H9 (cell line): ENCODE measurements at regions not wholly inside any gene's neighbourhood (a gene's known extent, or its start where the extent isn't known, plus 50 kb on each side); places are given as distances from the start of the nearest gene placed in this dataset.

Source experiments
- DNase-seq: peaks from one replicate; pipeline ENCODE4 v3.0.0-alpha.2; 2017
- H2AFZ ChIP-seq: one replicate; pipeline ENCODE4 v1.6.1; 2013; ENCODE audit warnings: mild to moderate bottlenecking, low read length, control low read depth, moderate library complexity
- H2AK5ac ChIP-seq: 2 replicates; pipeline ENCODE4 v1.6.1; 2013; ENCODE audit warnings: low read length, control low read depth, mixed read lengths; ENCODE audit not compliant: insufficient read length
- H2BK120ac ChIP-seq: one replicate; pipeline ENCODE4 v1.6.1; 2013; ENCODE audit warnings: low read depth, mild to moderate bottlenecking, low read length, control low read depth, inconsistent platforms; ENCODE audit not compliant: poor library complexity, severe bottlenecking
- H2BK12ac ChIP-seq: 2 replicates; pipeline ENCODE4 v1.6.1; 2013; ENCODE audit warnings: low read length, control low read depth, mixed read lengths, low read depth; ENCODE audit not compliant: insufficient read length
- H2BK15ac ChIP-seq: 2 replicates; pipeline ENCODE4 v1.6.1; 2013; ENCODE audit warnings: low read depth, low read length, control low read depth
- H2BK20ac ChIP-seq: one replicate; pipeline ENCODE4 v1.6.1; 2013; ENCODE audit warnings: low read depth, mild to moderate bottlenecking, low read length, control low read depth, inconsistent platforms; ENCODE audit not compliant: poor library complexity, severe bottlenecking
- H2BK5ac ChIP-seq: 2 replicates; pipeline ENCODE4 v1.6.1; 2013; ENCODE audit warnings: low read length, control low read depth, mixed read lengths; ENCODE audit not compliant: insufficient read length
- H3K14ac ChIP-seq: 2 replicates; pipeline ENCODE4 v1.6.1; 2013; ENCODE audit warnings: low read length, control low read depth; ENCODE audit not compliant: insufficient read depth
- H3K18ac ChIP-seq: 2 replicates; pipeline ENCODE4 v1.6.1; 2013; ENCODE audit warnings: low read depth, mild to moderate bottlenecking, mixed read lengths, low read length, control low read depth; ENCODE audit not compliant: insufficient read length
- H3K23ac ChIP-seq: 2 replicates; pipeline ENCODE4 v1.6.1; 2013; ENCODE audit warnings: low read length, control low read depth, mixed read lengths, low read depth; ENCODE audit not compliant: insufficient read length
- H3K23me2 ChIP-seq: 2 replicates; pipeline ENCODE4 v1.6.1; 2013; ENCODE audit warnings: low read depth, mild to moderate bottlenecking, mixed read lengths, low read length, control low read depth; ENCODE audit not compliant: insufficient read length, poor library complexity, severe bottlenecking
- H3K27ac ChIP-seq: 2 replicates; pipeline ENCODE4 v1.5.1; 2013; ENCODE audit warnings: low read length, control low read depth, mixed read lengths, low read depth; ENCODE audit not compliant: insufficient read length
- H3K27me3 ChIP-seq: 2 replicates; pipeline ENCODE4 v1.6.1; 2013; ENCODE audit warnings: low read length, control low read depth, inconsistent platforms; ENCODE audit not compliant: insufficient read depth
- H3K4ac ChIP-seq: 2 replicates; pipeline ENCODE4 v1.6.1; 2013; ENCODE audit warnings: low read depth, mild to moderate bottlenecking, control low read depth, inconsistent platforms, low read length, moderate library complexity
- H3K4me1 ChIP-seq: 2 replicates; pipeline ENCODE4 v1.6.1; 2013; ENCODE audit warnings: low read length, control low read depth, inconsistent platforms; ENCODE audit not compliant: insufficient read depth
- H3K4me2 ChIP-seq: 2 replicates; pipeline ENCODE4 v1.6.1; 2013; ENCODE audit warnings: low read length, control low read depth, mixed read lengths; ENCODE audit not compliant: insufficient read length, insufficient read depth
- H3K56ac ChIP-seq: 2 replicates; pipeline ENCODE4 v1.6.1; 2013; ENCODE audit warnings: low read depth, mild to moderate bottlenecking, mixed read lengths, low read length, control low read depth; ENCODE audit not compliant: insufficient read length
- H3K79me1 ChIP-seq: 2 replicates; pipeline ENCODE4 v1.6.1; 2013; ENCODE audit warnings: low read depth, mild to moderate bottlenecking, moderate library complexity, low read length, control low read depth, inconsistent platforms; ENCODE audit not compliant: insufficient read depth, poor library complexity, severe bottlenecking
- H3K79me2 ChIP-seq: 2 replicates; pipeline ENCODE4 v1.6.1; 2013; ENCODE audit warnings: low read length, control low read depth, inconsistent platforms; ENCODE audit not compliant: insufficient read depth
- H3K9ac ChIP-seq: 2 replicates; pipeline ENCODE4 v1.6.1; 2013; ENCODE audit warnings: low read length, control low read depth, mixed read lengths; ENCODE audit not compliant: insufficient read length; ENCODE audit errors: extremely low read depth
- H3K9me3 ChIP-seq: one replicate; pipeline ENCODE4 v1.6.1; 2013; ENCODE audit warnings: low read depth, low read length, inconsistent platforms; ENCODE audit not compliant: control insufficient read depth
- H3T11ph ChIP-seq: one replicate; pipeline ENCODE4 v1.6.1; 2013; ENCODE audit warnings: mild to moderate bottlenecking, low read length, control low read depth, inconsistent platforms
- H4K20me1 ChIP-seq: one replicate; pipeline ENCODE4 v1.6.1; 2013; ENCODE audit not compliant: control insufficient read depth, insufficient read length, insufficient read depth
- H4K5ac ChIP-seq: 2 replicates; pipeline ENCODE4 v1.6.1; 2013; ENCODE audit warnings: low read depth, mild to moderate bottlenecking, mixed read lengths, low read length, control low read depth; ENCODE audit not compliant: insufficient read length
- H4K8ac ChIP-seq: replicated peaks from 2 replicates; pipeline ENCODE4 v1.6.1; 2013; ENCODE audit warnings: low read length, control low read depth, mixed read lengths, low read depth; ENCODE audit not compliant: insufficient read length
- H4K91ac ChIP-seq: 2 replicates; pipeline ENCODE4 v1.6.1; 2013; ENCODE audit warnings: low read depth, mild to moderate bottlenecking, moderate library complexity, mixed read lengths, low read length, control low read depth; ENCODE audit not compliant: insufficient read length
- H3K27ac Mint-ChIP-seq, 3 experiments: 2 replicates in 2 of 3; 3 replicates in 1 of 3; pipeline ENCODE4 v1.8.0; 2020 to 2021; ENCODE audit warnings: mixed read lengths in 3 of 3, mild to moderate bottlenecking in 1 of 3, moderate library complexity in 1 of 3
- H3K27me3 Mint-ChIP-seq: 2 replicates; pipeline ENCODE4 v1.8.0; 2021; ENCODE audit warnings: low read depth, mild to moderate bottlenecking, moderate library complexity, mixed read lengths
- H3K36me3 Mint-ChIP-seq, 3 experiments: 2 replicates in 2 of 3; 3 replicates in 1 of 3; pipeline ENCODE4 v1.8.0; 2020 to 2021; ENCODE audit warnings: low read depth in 3 of 3, mixed read lengths in 3 of 3; ENCODE audit not compliant: insufficient read depth in 1 of 3
- H3K4me1 Mint-ChIP-seq, 2 experiments: 2 replicates each; pipeline ENCODE4 v1.8.0; 2020; ENCODE audit warnings: mixed read lengths in 2 of 2
- H3K4me3 Mint-ChIP-seq, 2 experiments: 2 replicates in 1 of 2; 3 replicates in 1 of 2; pipeline ENCODE4 v1.8.0; 2020 to 2021; ENCODE audit warnings: mild to moderate bottlenecking in 2 of 2, mixed read lengths in 2 of 2, moderate library complexity in 1 of 2
- H3K9me3 Mint-ChIP-seq, 2 experiments: 2 replicates in 1 of 2; 3 replicates in 1 of 2; pipeline ENCODE4 v1.8.0; 2020; ENCODE audit warnings: mild to moderate bottlenecking in 2 of 2, mixed read lengths in 2 of 2, moderate library complexity in 1 of 2
- WGBS: extraction: QIAGEN DNeasy Blood & Tissue Kit; methylation state at CpG from one replicate; pipeline ENCODE4 v1.1.7; 2013; ENCODE audit warnings: missing lambda C conversion rate, low lambda C conversion rate, mixed read lengths; ENCODE audit not compliant: insufficient read length; ENCODE audit errors: extremely low coverage; 5-methylcytosine and 5-hydroxymethylcytosine counted together
- TF ChIP-seq, protein P1 (sequence below): fragments of 200-600 bp; sonication (generic); conservative IDR thresholded peaks from 3 replicates; pipeline ENCODE4 v1.8.0; 2021; ENCODE audit warnings: antibody characterized with exemption, mild to moderate bottlenecking

DNA sequence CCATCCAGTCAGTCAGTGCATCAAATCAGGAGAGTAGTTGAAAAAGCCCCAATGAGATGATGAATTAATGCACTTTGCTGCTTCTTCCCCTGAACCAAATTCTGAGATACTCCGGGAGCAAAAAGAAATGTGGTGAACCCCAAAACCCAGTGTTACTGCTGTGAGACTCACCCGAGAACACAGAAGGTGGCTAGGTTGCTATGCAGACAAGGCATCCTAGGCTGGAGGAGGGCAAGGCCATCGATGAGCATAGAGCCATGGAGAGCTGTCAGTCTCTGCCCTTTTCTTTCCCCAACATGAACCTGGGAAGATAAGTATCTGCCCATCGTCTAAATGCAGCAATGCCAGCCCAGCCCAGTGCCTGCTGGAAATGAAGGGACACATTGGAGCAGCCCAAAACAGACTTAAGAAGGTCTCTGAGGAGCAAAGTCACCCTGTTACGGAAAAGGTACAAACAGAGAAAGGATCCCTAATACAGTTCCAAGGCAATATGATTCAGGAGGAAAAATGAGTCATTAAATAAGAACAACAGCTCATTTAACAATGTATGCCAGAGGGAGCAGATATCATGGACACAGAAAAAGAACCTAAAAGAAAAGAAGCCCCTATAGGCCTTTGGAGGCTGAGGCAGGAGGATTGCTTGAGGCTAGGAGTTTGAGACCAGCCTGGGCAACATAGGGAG is 272.0 kb downstream of the FOXO1 start:
- peaks cover 0 to 7% (median 0%) of the 10 kb centered on the region in 3 experiments; a peak in 4 of 7 replicates for H3K36me3 Mint-ChIP-seq
- TF ChIP-seq, protein P1, sequence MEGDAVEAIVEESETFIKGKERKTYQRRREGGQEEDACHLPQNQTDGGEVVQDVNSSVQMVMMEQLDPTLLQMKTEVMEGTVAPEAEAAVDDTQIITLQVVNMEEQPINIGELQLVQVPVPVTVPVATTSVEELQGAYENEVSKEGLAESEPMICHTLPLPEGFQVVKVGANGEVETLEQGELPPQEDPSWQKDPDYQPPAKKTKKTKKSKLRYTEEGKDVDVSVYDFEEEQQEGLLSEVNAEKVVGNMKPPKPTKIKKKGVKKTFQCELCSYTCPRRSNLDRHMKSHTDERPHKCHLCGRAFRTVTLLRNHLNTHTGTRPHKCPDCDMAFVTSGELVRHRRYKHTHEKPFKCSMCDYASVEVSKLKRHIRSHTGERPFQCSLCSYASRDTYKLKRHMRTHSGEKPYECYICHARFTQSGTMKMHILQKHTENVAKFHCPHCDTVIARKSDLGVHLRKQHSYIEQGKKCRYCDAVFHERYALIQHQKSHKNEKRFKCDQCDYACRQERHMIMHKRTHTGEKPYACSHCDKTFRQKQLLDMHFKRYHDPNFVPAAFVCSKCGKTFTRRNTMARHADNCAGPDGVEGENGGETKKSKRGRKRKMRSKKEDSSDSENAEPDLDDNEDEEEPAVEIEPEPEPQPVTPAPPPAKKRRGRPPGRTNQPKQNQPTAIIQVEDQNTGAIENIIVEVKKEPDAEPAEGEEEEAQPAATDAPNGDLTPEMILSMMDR, result no peak
- no peak overlapping the region for H3K4me2 ChIP-seq
- H3K79me1 ChIP-seq, result no peaks in the 10 kb centered on the region
- no peak overlapping the region for H3K9ac ChIP-seq
- H3K14ac ChIP-seq, result no peak overlapping the region
- H3K4ac ChIP-seq, result no peak overlapping the region
- no peaks in the 10 kb centered on the region for H3K4me1 ChIP-seq
- no peak overlapping the region for H2BK120ac ChIP-seq
- no peak overlapping the region for H4K91ac ChIP-seq
- no peak overlapping the region for H3K27ac ChIP-seq
- no peak for DNase-seq
- no peak overlapping the region for H2BK15ac ChIP-seq
- H3K27ac Mint-ChIP-seq, result no peak overlapping the region
- no peak overlapping the region for H2BK12ac ChIP-seq
- WGBS, result no CpG with 5 or more reads among the region's 5 CpGs
- no peak overlapping the region for H4K5ac ChIP-seq
- no peaks in the 10 kb centered on the region for H3K9me3 ChIP-seq
- H3K9me3 Mint-ChIP-seq, result peaks cover 0 to 7% of the 10 kb centered on the region in 2 experiments; a peak in 2 of 5 replicates
- H2AK5ac ChIP-seq, result no peak overlapping the region
- H3K27me3 ChIP-seq, result no peaks in the 10 kb centered on the region
- no peak overlapping the region for H3K18ac ChIP-seq
- no peak overlapping the region for H3T11ph ChIP-seq
- peaks cover 24% of the 10 kb centered on the region in 2 experiments for H3K4me1 Mint-ChIP-seq
- no peak overlapping the region for H2BK5ac ChIP-seq
- no peak overlapping the region for H3K4me3 Mint-ChIP-seq
- no peak overlapping the region for H3K56ac ChIP-seq
- no peaks in the 10 kb centered on the region for H3K27me3 Mint-ChIP-seq
- H2AFZ ChIP-seq, result no peak overlapping the region
- H2BK20ac ChIP-seq, result no peak overlapping the region
- no peak overlapping the region for H3K23ac ChIP-seq
- no peaks in the 10 kb centered on the region for H4K20me1 ChIP-seq
- no peak overlapping the region for H4K8ac ChIP-seq
- H3K23me2 ChIP-seq, result no peaks in the 10 kb centered on the region
- H3K79me2 ChIP-seq, result no peaks in the 10 kb centered on the region
